NB4 (cell line): ENCODE measurements at regions not wholly inside any gene's neighbourhood (a gene's known extent, or its start where the extent isn't known, plus 50 kb on each side); places are given as distances from the start of the nearest gene placed in this dataset.

ENCODE experiments used
- MAX ChIP-seq: IDR thresholded peaks from 2 replicates; pipeline ENCODE4 v1.6.1; 2011; ENCODE audit warnings: low read depth, low read length
- MYC ChIP-seq: IDR thresholded peaks from 2 replicates; pipeline ENCODE4 v1.6.1; 2011; ENCODE audit warnings: low read depth, low read length
- POLR2A ChIP-seq: IDR thresholded peaks from 2 replicates; pipeline ENCODE4 v1.6.1; 2011; ENCODE audit warnings: mild to moderate bottlenecking; ENCODE audit not compliant: insufficient read length; ENCODE audit errors: extremely low read depth
- TF ChIP-seq, protein P1 (sequence below): IDR thresholded peaks from one replicate; pipeline ENCODE4 v1.5.1; 2012; ENCODE audit warnings: low read depth, low read length

DNA sequence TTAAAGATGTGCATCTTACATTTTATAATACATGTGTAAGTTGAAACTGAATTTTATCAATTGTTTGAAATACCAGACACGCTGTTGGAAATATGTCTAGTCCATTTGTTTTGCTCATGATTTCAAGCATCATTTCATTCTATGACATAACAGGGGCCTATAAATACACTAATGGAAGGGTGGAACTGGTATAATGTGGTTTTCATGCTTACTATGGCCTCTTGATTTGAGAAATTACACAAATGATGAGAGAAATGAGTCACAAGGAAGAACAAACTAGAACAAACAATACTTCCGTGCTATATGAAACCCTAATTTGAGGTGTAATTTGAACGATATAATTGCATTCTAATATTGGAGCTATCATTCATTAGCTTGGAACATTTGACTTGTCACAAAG, 663.4 kb downstream of the SLC16A7 start:
- TF ChIP-seq POLR2A (no peak), MAX (no peak), MYC (no peak)
- TF ChIP-seq, protein P1, sequence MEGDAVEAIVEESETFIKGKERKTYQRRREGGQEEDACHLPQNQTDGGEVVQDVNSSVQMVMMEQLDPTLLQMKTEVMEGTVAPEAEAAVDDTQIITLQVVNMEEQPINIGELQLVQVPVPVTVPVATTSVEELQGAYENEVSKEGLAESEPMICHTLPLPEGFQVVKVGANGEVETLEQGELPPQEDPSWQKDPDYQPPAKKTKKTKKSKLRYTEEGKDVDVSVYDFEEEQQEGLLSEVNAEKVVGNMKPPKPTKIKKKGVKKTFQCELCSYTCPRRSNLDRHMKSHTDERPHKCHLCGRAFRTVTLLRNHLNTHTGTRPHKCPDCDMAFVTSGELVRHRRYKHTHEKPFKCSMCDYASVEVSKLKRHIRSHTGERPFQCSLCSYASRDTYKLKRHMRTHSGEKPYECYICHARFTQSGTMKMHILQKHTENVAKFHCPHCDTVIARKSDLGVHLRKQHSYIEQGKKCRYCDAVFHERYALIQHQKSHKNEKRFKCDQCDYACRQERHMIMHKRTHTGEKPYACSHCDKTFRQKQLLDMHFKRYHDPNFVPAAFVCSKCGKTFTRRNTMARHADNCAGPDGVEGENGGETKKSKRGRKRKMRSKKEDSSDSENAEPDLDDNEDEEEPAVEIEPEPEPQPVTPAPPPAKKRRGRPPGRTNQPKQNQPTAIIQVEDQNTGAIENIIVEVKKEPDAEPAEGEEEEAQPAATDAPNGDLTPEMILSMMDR = no peak
